K562 (cell line): ENCODE measurements at regions not wholly inside any gene's neighbourhood (a gene's known extent, or its start where the extent isn't known, plus 50 kb on each side); places are given as distances from the start of the nearest gene placed in this dataset.

Experiments used
- ATF3 ChIP-seq, 2 experiments: fragments of 450-650 bp in 1 of 2; sonication (generic) in 1 of 2; formaldehyde crosslinking in 1 of 2; IDR thresholded peaks in 1 of 2; conservative IDR thresholded peaks in 1 of 2; 2 replicates each; pipeline versions ENCODE4 v1.6.1 to v1.8.1; 2016 to 2023; ENCODE audit warnings: mild to moderate bottlenecking in 2 of 2, moderate library complexity in 2 of 2, inconsistent platforms in 1 of 2, missing genetic modification reagents in 1 of 2
- CTCF ChIP-seq, 3 experiments: IDR thresholded peaks in 2 of 3; conservative IDR thresholded peaks in 1 of 3; 2 replicates each; pipeline ENCODE4 v1.5.1; 2011 to 2012; ENCODE audit warnings: low read length in 3 of 3, mild to moderate bottlenecking in 3 of 3, control low read depth in 2 of 3, improper control_type of control experiment in 1 of 3, inconsistent platforms in 1 of 3, low read depth in 1 of 3, mixed read lengths in 1 of 3, moderate library complexity in 1 of 3; ENCODE audit not compliant: insufficient read depth in 2 of 3
- HMG20A ChIP-seq: fragments of 450-650 bp; formaldehyde crosslinking; conservative IDR thresholded peaks from 2 replicates; pipeline ENCODE4 v1.4.0; 2020; ENCODE audit warnings: mild to moderate bottlenecking, mixed read lengths
- HMG20B ChIP-seq: fragments of 250-450 bp; sonication (Bioruptor Pico); IDR thresholded peaks from 2 replicates; pipeline ENCODE4 v1.5.0; 2021; ENCODE audit warnings: mild to moderate bottlenecking
- HOMEZ ChIP-seq: fragments of 250-450 bp; sonication (Bioruptor Pico); IDR thresholded peaks from 2 replicates; pipeline ENCODE4 v1.4.0; 2020; ENCODE audit warnings: mild to moderate bottlenecking, moderate library complexity
- MAFF ChIP-seq: IDR thresholded peaks from 2 replicates; pipeline ENCODE4 v1.6.1; 2012; ENCODE audit warnings: low read length, improper control_type of control experiment
- MAX ChIP-seq: sonication (generic); formaldehyde crosslinking; IDR thresholded peaks from 2 replicates; pipeline ENCODE4 v1.9.0; 2022; ENCODE audit warnings: mild to moderate bottlenecking, missing genetic modification reagents
- PRPF4 ChIP-seq: fragments of 200-400 bp; formaldehyde crosslinking; IDR thresholded peaks from one replicate; pipeline ENCODE4 v1.6.1; 2017; ENCODE audit warnings: low read length, low read depth, mild to moderate bottlenecking; ENCODE audit not compliant: insufficient read depth, poor library complexity, severe bottlenecking
- SNAPC5 ChIP-seq: fragments of 250-450 bp; sonication (Bioruptor Pico); IDR thresholded peaks from 2 replicates; pipeline ENCODE4 v1.8.0; 2021; ENCODE audit warnings: moderate library complexity, mild to moderate bottlenecking, inconsistent platforms
- SRF ChIP-seq, 2 experiments: fragments of 250-450, 450-650 bp in 1 of 2; sonication (Bioruptor Pico) in 1 of 2; sonication (generic) in 1 of 2; formaldehyde crosslinking; IDR thresholded peaks; 2 replicates each; pipeline versions ENCODE4 v1.5.0 to v1.5.1; 2020 to 2022; ENCODE audit warnings: mild to moderate bottlenecking in 1 of 2, missing genetic modification reagents in 1 of 2
- TAF1 ChIP-seq: IDR thresholded peaks from 2 replicates; pipeline ENCODE4 v1.6.1; 2011; ENCODE audit warnings: mild to moderate bottlenecking, low read length, moderate library complexity; ENCODE audit not compliant: insufficient read depth, control insufficient read depth, severe bottlenecking; ENCODE audit errors: extremely low read depth
- ZBTB1 ChIP-seq: sonication (generic); formaldehyde crosslinking; IDR thresholded peaks from 2 replicates; pipeline ENCODE4 v1.8.1; 2023; ENCODE audit warnings: missing genetic modification reagents, low read depth, mild to moderate bottlenecking, borderline replicate concordance
- ZNF764 ChIP-seq: fragments of 250-450 bp; sonication (Bioruptor Pico); IDR thresholded peaks from 2 replicates; pipeline ENCODE4 v1.4.0; 2020; ENCODE audit warnings: low read depth, mild to moderate bottlenecking, moderate library complexity
- ZNF830 ChIP-seq: fragments of 250-450 bp; sonication (Bioruptor Pico); IDR thresholded peaks from 2 replicates; pipeline ENCODE4 v1.5.0; 2021; ENCODE audit warnings: mild to moderate bottlenecking

DNA sequence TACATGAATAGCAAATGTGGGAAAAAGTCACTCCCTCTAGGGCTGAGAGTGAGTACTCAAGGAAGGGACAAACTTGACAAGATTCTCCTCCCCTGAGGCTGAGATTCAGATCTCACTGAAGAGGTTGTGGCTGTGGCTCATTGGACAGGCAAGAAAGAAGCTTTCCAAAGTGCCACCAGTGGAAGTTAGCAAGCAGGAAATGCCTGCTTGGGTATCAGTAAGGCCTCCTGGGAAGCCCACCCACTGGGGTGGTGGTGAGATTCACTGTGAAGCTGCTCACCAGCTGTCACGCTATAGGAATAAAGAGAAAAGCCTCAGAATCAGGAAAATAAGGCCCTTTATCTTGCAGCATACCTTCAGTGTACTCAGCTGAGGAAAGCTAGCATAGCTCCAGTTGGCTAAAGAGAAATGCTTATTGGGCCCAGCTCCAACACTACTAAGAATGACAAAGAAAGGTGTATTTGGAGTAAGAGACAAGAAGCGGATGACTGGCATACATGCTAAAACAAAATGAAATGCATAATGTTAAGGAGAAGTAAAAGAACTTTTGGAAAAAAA lies 274.4 kb upstream of the TOM1L1 start:
- TF ChIP-seq ATF3 (IDR thresholded peaks at IDR 0.05) (no peak), ATF3 (CRISPR knock-in tag; conservative IDR thresholded peaks at IDR 0.05) (no peak), ZNF764 (CRISPR knock-in tag) (no peak), CTCF (IDR thresholded peaks at IDR 0.05 in 2 of 3, conservative IDR thresholded peaks at IDR 0.05 in 1 of 3; ENCODE audit: insufficient read depth in 2 of 3, low read depth in 1 of 3, low read length in 3 of 3) (no peak), SRF (CRISPR knock-in tag; IDR thresholded peaks at IDR 0.05) (no peak), TAF1 (no peak), ZNF830 (CRISPR knock-in tag) (no peak), PRPF4 (no peak), SNAPC5 (CRISPR knock-in tag) (no peak), HMG20A (CRISPR knock-in tag) (no peak), HOMEZ (CRISPR knock-in tag) (no peak), HMG20B (CRISPR knock-in tag) (no peak), ZBTB1 (CRISPR knock-in tag) (no peak), MAFF (no peak), MAX (CRISPR knock-in tag) (no peak)
